ENCODE measurements at regions not wholly inside any gene's neighbourhood (a gene's known extent, or its start where the extent isn't known, plus 50 kb on each side); places are given as distances from the start of the nearest gene placed in this dataset.

DNA sequence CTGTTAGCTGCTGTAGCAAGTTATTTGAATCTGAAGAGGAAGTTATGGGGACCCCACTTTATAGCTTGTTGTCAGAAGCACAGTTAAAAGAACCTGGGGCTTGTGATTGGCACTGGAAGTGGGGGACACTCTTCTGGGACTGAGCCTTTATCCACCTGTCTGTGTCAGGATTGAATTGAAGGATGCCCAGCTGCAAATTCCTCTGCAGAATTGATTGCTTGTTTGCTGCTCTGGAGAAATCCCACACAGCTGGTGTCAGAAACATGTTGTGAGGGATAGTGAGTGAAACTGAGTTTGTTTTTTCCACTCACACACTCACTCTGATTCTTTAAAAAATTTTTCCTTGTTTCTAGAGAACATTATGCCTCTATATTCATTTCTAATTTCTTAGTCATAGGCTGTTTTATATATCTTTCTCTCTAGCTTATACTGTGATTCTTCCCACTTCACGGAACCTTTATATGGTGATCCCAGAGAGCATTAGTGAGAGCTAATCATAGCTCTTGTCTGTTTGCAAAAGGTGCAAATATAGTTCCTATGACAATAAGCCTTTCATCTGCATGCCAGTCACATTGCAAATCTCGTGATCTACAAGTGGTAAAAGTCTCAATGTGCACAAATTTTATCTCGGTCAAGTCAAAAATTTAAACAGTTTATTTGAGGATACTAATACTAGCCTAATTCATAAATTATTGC is 188.5 kb upstream of the EDIL3 start:
- H2AFZ ChIP-seq (ENCODE audit: low read length) = no peak overlapping the region
- no peaks in the 10 kb centered on the region for H3K36me3 ChIP-seq (ENCODE audit: insufficient read depth, low read length)
- no peak overlapping the region for H3K4me3 ChIP-seq (ENCODE audit: insufficient read depth, low read length)
- no peaks in the 10 kb centered on the region for H3K79me2 ChIP-seq (ENCODE audit: insufficient read depth, low read length)
- H3K9me3 ChIP-seq (ENCODE audit: low read depth, low read length) = no peaks in the 10 kb centered on the region
- H4K20me1 ChIP-seq (ENCODE audit: insufficient read depth, low read length) = no peaks in the 10 kb centered on the region
- no peaks in the 10 kb centered on the region for H3K27me3 ChIP-seq (ENCODE audit: insufficient read depth, low read length)
- TF ChIP-seq, protein P1, sequence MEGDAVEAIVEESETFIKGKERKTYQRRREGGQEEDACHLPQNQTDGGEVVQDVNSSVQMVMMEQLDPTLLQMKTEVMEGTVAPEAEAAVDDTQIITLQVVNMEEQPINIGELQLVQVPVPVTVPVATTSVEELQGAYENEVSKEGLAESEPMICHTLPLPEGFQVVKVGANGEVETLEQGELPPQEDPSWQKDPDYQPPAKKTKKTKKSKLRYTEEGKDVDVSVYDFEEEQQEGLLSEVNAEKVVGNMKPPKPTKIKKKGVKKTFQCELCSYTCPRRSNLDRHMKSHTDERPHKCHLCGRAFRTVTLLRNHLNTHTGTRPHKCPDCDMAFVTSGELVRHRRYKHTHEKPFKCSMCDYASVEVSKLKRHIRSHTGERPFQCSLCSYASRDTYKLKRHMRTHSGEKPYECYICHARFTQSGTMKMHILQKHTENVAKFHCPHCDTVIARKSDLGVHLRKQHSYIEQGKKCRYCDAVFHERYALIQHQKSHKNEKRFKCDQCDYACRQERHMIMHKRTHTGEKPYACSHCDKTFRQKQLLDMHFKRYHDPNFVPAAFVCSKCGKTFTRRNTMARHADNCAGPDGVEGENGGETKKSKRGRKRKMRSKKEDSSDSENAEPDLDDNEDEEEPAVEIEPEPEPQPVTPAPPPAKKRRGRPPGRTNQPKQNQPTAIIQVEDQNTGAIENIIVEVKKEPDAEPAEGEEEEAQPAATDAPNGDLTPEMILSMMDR (IDR thresholded peaks at IDR 0.05; ENCODE audit: extremely low read depth, low read depth, low read length) = no peak
- no peak for DNase-seq (ENCODE audit: insufficient read length, low spot score, missing footprints)
- no peak overlapping the region for H3K4me2 ChIP-seq (ENCODE audit: insufficient read depth, low read length)
- H3K4me1 ChIP-seq (ENCODE audit: insufficient read depth, low read length) = no peaks in the 10 kb centered on the region
- H3K27ac ChIP-seq (ENCODE audit: low read depth, low read length) = no peak overlapping the region

- Histone ChIP-seq H2AFZ (ENCODE audit: low read length) (no peak overlapping the region), H3K4me1 (ENCODE audit: insufficient read depth, low read length) (no peaks in the 10 kb centered on the region), H3K4me3 (ENCODE audit: insufficient read depth, low read length) (no peak overlapping the region), H3K27ac (ENCODE audit: low read depth, low read length) (no peak overlapping the region), H3K79me2 (ENCODE audit: insufficient read depth, low read length) (no peaks in the 10 kb centered on the region), H3K36me3 (ENCODE audit: insufficient read depth, low read length) (no peaks in the 10 kb centered on the region), H3K9me3 (ENCODE audit: low read depth, low read length) (no peaks in the 10 kb centered on the region), H3K4me2 (ENCODE audit: insufficient read depth, low read length) (no peak overlapping the region), H4K20me1 (ENCODE audit: insufficient read depth, low read length) (no peaks in the 10 kb centered on the region), H3K27me3 (ENCODE audit: insufficient read depth, low read length) (no peaks in the 10 kb centered on the region)
- TF ChIP-seq, protein P1 (IDR thresholded peaks at IDR 0.05; ENCODE audit: extremely low read depth, low read depth, low read length) = no peak
- no peak for DNase-seq (ENCODE audit: insufficient read length, low spot score, missing footprints)
Observed at GRCh38 chr5:84569307-84569706, 184.6 kb upstream of the EDIL3 start.

GRCh38 chr5:84568171-84568570 is 183.5 kb upstream of the EDIL3 start:
- Histone ChIP-seq H3K4me1 (ENCODE audit: insufficient read depth, low read length) (no peaks in the 10 kb centered on the region), H3K9me3 (ENCODE audit: low read depth, low read length) (no peaks in the 10 kb centered on the region), H3K79me2 (ENCODE audit: insufficient read depth, low read length) (no peaks in the 10 kb centered on the region), H2AFZ (ENCODE audit: low read length) (no peak overlapping the region), H3K27me3 (ENCODE audit: insufficient read depth, low read length) (no peaks in the 10 kb centered on the region), H3K27ac (ENCODE audit: low read depth, low read length) (no peak overlapping the region), H3K36me3 (ENCODE audit: insufficient read depth, low read length) (no peaks in the 10 kb centered on the region), H4K20me1 (ENCODE audit: insufficient read depth, low read length) (no peaks in the 10 kb centered on the region), H3K4me3 (ENCODE audit: insufficient read depth, low read length) (no peak overlapping the region), H3K4me2 (ENCODE audit: insufficient read depth, low read length) (no peak overlapping the region)
- TF ChIP-seq, protein P1 (IDR thresholded peaks at IDR 0.05; ENCODE audit: extremely low read depth, low read depth, low read length) = no peak
- DNase-seq (ENCODE audit: insufficient read length, low spot score, missing footprints) = no peak

GRCh38 chr5:84565866-84566265 is 181.2 kb upstream of the EDIL3 start:
- H3K79me2 ChIP-seq (ENCODE audit: insufficient read depth, low read length) = no peaks in the 10 kb centered on the region
- no peak overlapping the region for H3K4me3 ChIP-seq (ENCODE audit: insufficient read depth, low read length)
- H3K27ac ChIP-seq (ENCODE audit: low read depth, low read length) = no peak overlapping the region
- no peaks in the 10 kb centered on the region for H3K4me1 ChIP-seq (ENCODE audit: insufficient read depth, low read length)
- no peaks in the 10 kb centered on the region for H3K9me3 ChIP-seq (ENCODE audit: low read depth, low read length)
- no peak for DNase-seq (ENCODE audit: insufficient read length, low spot score, missing footprints)
- H2AFZ ChIP-seq (ENCODE audit: low read length) = no peak overlapping the region
- TF ChIP-seq, protein P1 (IDR thresholded peaks at IDR 0.05; ENCODE audit: extremely low read depth, low read depth, low read length) = no peak
- no peaks in the 10 kb centered on the region for H3K36me3 ChIP-seq (ENCODE audit: insufficient read depth, low read length)
- no peaks in the 10 kb centered on the region for H3K27me3 ChIP-seq (ENCODE audit: insufficient read depth, low read length)
- no peak overlapping the region for H3K4me2 ChIP-seq (ENCODE audit: insufficient read depth, low read length)
- no peaks in the 10 kb centered on the region for H4K20me1 ChIP-seq (ENCODE audit: insufficient read depth, low read length)

Data from osteoblast (primary cell).